ENCODE measurements at regions not wholly inside any gene's neighbourhood (a gene's known extent, or its start where the extent isn't known, plus 50 kb on each side); places are given as distances from the start of the nearest gene placed in this dataset.
"Not testable (repeated sequence)": the region's sequence is repeated elsewhere in the genome, so short reads cannot be mapped to it uniquely, and the experiment has no call there.

- no peak for DNase-seq
These were observed 132.9 kb upstream of the CRHR1 start for GRCh38 chr17:45651145-45651709.

- DNase-seq: no peak
These were observed 130.5 kb upstream of the CRHR1 start for GRCh38 chr17:45653616-45654015.

GRCh38 chr17:45656527-45657181 lies 127.5 kb upstream of the CRHR1 start:
- no peak for DNase-seq

- no peak for DNase-seq
These were observed 123.6 kb upstream of the CRHR1 start for GRCh38 chr17:45660474-45660873.

- DNase-seq: no peak
These were observed 121.7 kb upstream of the CRHR1 start for GRCh38 chr17:45662432-45662831.

GRCh38 chr17:45663772-45664171 lies 120.3 kb upstream of the CRHR1 start:
- no peak for DNase-seq

- DNase-seq: no peak
These were observed 119.2 kb upstream of the CRHR1 start for GRCh38 chr17:45664921-45665320.

- no peak for DNase-seq
These were observed 118.0 kb upstream of the CRHR1 start for GRCh38 chr17:45666046-45666600.

- DNase-seq: no peak
These were observed 117.5 kb upstream of the CRHR1 start for GRCh38 chr17:45666641-45667040.

- no peak for DNase-seq
These were observed 116.4 kb upstream of the CRHR1 start for GRCh38 chr17:45667591-45668171.

GRCh38 chr17:45668316-45668715 lies 115.8 kb upstream of the CRHR1 start:
- DNase-seq: no peak

- no peak for DNase-seq
These were observed 111.8 kb upstream of the CRHR1 start for GRCh38 chr17:45672301-45672700.

- no peak for DNase-seq
These were observed 111.3 kb upstream of the CRHR1 start for GRCh38 chr17:45672792-45673191.

- not testable (repeated sequence) for DNase-seq
These were observed 110.4 kb upstream of the CRHR1 start for GRCh38 chr17:45673759-45674158.

- DNase-seq: no peak
These were observed 109.1 kb upstream of the CRHR1 start for GRCh38 chr17:45675012-45675411.

GRCh38 chr17:45675892-45676291 lies 108.2 kb upstream of the CRHR1 start:
- DNase-seq: no peak

GRCh38 chr17:45676695-45677094 lies 107.4 kb upstream of the CRHR1 start:
- DNase-seq: no peak

- DNase-seq: no peak
These were observed 106.3 kb upstream of the CRHR1 start for GRCh38 chr17:45677770-45678169.

- no peak for DNase-seq
These were observed 104.7 kb upstream of the CRHR1 start for GRCh38 chr17:45679426-45679825.

- no peak for DNase-seq
These were observed 103.8 kb upstream of the CRHR1 start for GRCh38 chr17:45680360-45680759.

GRCh38 chr17:45681706-45682105 lies 102.4 kb upstream of the CRHR1 start:
- no peak for DNase-seq

- DNase-seq: no peak
These were observed 97.9 kb upstream of the CRHR1 start for GRCh38 chr17:45686250-45686649.

- no peak for DNase-seq
These were observed 96.5 kb upstream of the CRHR1 start for GRCh38 chr17:45687594-45687993.

- DNase-seq: no peak
These were observed 95.8 kb upstream of the CRHR1 start for GRCh38 chr17:45688353-45688752.

Measured in hematopoietic multipotent progenitor cell treated with erythropoietin and hydrocortisone succinate and interleukin-3 and kit ligand, for 8 days (in vitro differentiated cells).